ENCODE measurements at regions not wholly inside any gene's neighbourhood (a gene's known extent, or its start where the extent isn't known, plus 50 kb on each side); places are given as distances from the start of the nearest gene placed in this dataset.

- Histone ChIP-seq H3K4me1 (replicated peaks in 1 of 2) (no peaks in the 10 kb centered on the region), H3K27ac (no peak overlapping the region), H3K4me3 (no peak overlapping the region)
- peak in 2 of 8 experiments; percentile 22 to 43 for ATAC-seq (replicated peaks in 6 of 8)
- 0 to 100% (median 90%) methylated on average over 1 to 3 of the region's 3 CpGs; no CpG with 5 or more reads in 1 of the 10 experiments for WGBS, 10 experiments
- in situ Hi-C loops (cut with MboI; ENCODE audit: low pct_unique_long_range_greater_than_20kb in 2 of 9, low sequenced_read_pairs in 9 of 9, unreplicated experiment in 9 of 9): no loop called here
These were observed 1001.9 kb upstream of the CDH10 start for GRCh38 chr5:25646421-25647341.

GRCh38 chr5:25641124-25641523 lies 996.3 kb upstream of the CDH10 start:
- H3K27ac ChIP-seq: no peak overlapping the region
- no peak for ATAC-seq (replicated peaks in 6 of 8)
- WGBS, 10 experiments: 15 to 100% (median 85%) methylated on average over 1 to 2 of the region's 2 CpGs
- in situ Hi-C loops (cut with MboI; ENCODE audit: low pct_unique_long_range_greater_than_20kb in 2 of 9, low sequenced_read_pairs in 9 of 9, unreplicated experiment in 9 of 9): no loop called here
- no peak overlapping the region for H3K4me3 ChIP-seq
- peaks cover 0 to 3% of the 10 kb centered on the region in 2 donors for H3K4me1 ChIP-seq (replicated peaks in 1 of 2)

GRCh38 chr5:25619273-25619672 lies 974.5 kb upstream of the CDH10 start:
- Histone ChIP-seq H3K4me1 (replicated peaks in 1 of 2) (peaks cover 0 to 2% of the 10 kb centered on the region in 2 donors), H3K4me3 (no peak overlapping the region), H3K27ac (no peak overlapping the region)
- in situ Hi-C loops (cut with MboI; ENCODE audit: low pct_unique_long_range_greater_than_20kb in 2 of 9, low sequenced_read_pairs in 9 of 9, unreplicated experiment in 9 of 9): no loop called here
- ATAC-seq (replicated peaks in 6 of 8): no peak

- in situ Hi-C loops (cut with MboI; ENCODE audit: low pct_unique_long_range_greater_than_20kb in 2 of 9, low sequenced_read_pairs in 9 of 9, unreplicated experiment in 9 of 9): no loop called here
- WGBS, 10 experiments: 0 to 75% (median 40%) methylated on average over 1 to 2 of the region's 2 CpGs
- Histone ChIP-seq H3K27ac (no peak overlapping the region), H3K4me1 (replicated peaks in 1 of 2) (peaks cover 0 to 2% of the 10 kb centered on the region in 2 donors), H3K4me3 (no peak overlapping the region)
- no peak for ATAC-seq (replicated peaks in 6 of 8)
These were observed 974.0 kb upstream of the CDH10 start for GRCh38 chr5:25618821-25619220.

GRCh38 chr5:25614466-25614865 lies 969.7 kb upstream of the CDH10 start:
- 100% methylated on average over 3 of the region's 22 CpGs; no CpG with 5 or more reads in 9 of the 10 experiments for WGBS, 10 experiments
- H3K4me3 ChIP-seq: no peak overlapping the region
- peaks cover 0 to 2% of the 10 kb centered on the region in 2 donors for H3K4me1 ChIP-seq (replicated peaks in 1 of 2)
- in situ Hi-C loops (cut with MboI; ENCODE audit: low pct_unique_long_range_greater_than_20kb in 2 of 9, low sequenced_read_pairs in 9 of 9, unreplicated experiment in 9 of 9): no loop called here
- H3K27ac ChIP-seq: no peak overlapping the region
- no peak for ATAC-seq (replicated peaks in 6 of 8)

- H3K4me1 ChIP-seq (replicated peaks in 1 of 2): no peaks in the 10 kb centered on the region
- ATAC-seq (replicated peaks in 6 of 8): no peak
- 0 to 100% (median 40%) methylated on average over 1 of the region's 1 CpG; no CpG with 5 or more reads in 1 of the 10 experiments for WGBS, 10 experiments
- H3K27ac ChIP-seq: no peak overlapping the region
- H3K4me3 ChIP-seq: no peak overlapping the region
- in situ Hi-C loops (cut with MboI; ENCODE audit: low pct_unique_long_range_greater_than_20kb in 2 of 9, low sequenced_read_pairs in 9 of 9, unreplicated experiment in 9 of 9): no loop called here
These were observed 959.9 kb upstream of the CDH10 start for GRCh38 chr5:25604681-25605080.

GRCh38 chr5:25579111-25579510 lies 934.3 kb upstream of the CDH10 start:
- WGBS, 10 experiments: 0 to 100% (median 17%) methylated on average over 1 of the region's 1 CpG; no CpG with 5 or more reads in 3 of the 10 experiments
- H3K4me1 ChIP-seq (replicated peaks in 1 of 2): no peaks in the 10 kb centered on the region
- H3K4me3 ChIP-seq: no peak overlapping the region
- no peak for ATAC-seq (replicated peaks in 6 of 8)
- no peak overlapping the region for H3K27ac ChIP-seq
- in situ Hi-C loops (cut with MboI; ENCODE audit: low pct_unique_long_range_greater_than_20kb in 2 of 9, low sequenced_read_pairs in 9 of 9, unreplicated experiment in 9 of 9): no loop called here

GRCh38 chr5:25573691-25574090 lies 928.9 kb upstream of the CDH10 start:
- H3K27ac ChIP-seq: no peak overlapping the region
- in situ Hi-C loops (cut with MboI; ENCODE audit: low pct_unique_long_range_greater_than_20kb in 2 of 9, low sequenced_read_pairs in 9 of 9, unreplicated experiment in 9 of 9): no loop called here
- no peak for ATAC-seq (replicated peaks in 6 of 8)
- H3K4me1 ChIP-seq (replicated peaks in 1 of 2): no peaks in the 10 kb centered on the region
- WGBS, 10 experiments: 0 to 100% (median 75%) methylated on average over 1 to 2 of the region's 2 CpGs; no CpG with 5 or more reads in 3 of the 10 experiments
- H3K4me3 ChIP-seq: no peak overlapping the region

GRCh38 chr5:25570067-25570583 lies 925.3 kb upstream of the CDH10 start:
- WGBS, 10 experiments: 10 to 72% (median 47%) methylated on average over 1 to 5 of the region's 5 CpGs; no CpG with 5 or more reads in 2 of the 10 experiments
- Histone ChIP-seq H3K27ac (no peak overlapping the region), H3K4me1 (replicated peaks in 1 of 2) (no peaks in the 10 kb centered on the region), H3K4me3 (no peak overlapping the region)
- in situ Hi-C loops (cut with MboI; ENCODE audit: low pct_unique_long_range_greater_than_20kb in 2 of 9, low sequenced_read_pairs in 9 of 9, unreplicated experiment in 9 of 9): no loop called here
- ATAC-seq (replicated peaks in 6 of 8): peak in 2 of 8 experiments; percentile 32 to 48

- Histone ChIP-seq H3K27ac (no peak overlapping the region), H3K4me3 (no peak overlapping the region), H3K4me1 (replicated peaks in 1 of 2) (no peaks in the 10 kb centered on the region)
- no peak for ATAC-seq (replicated peaks in 6 of 8)
- in situ Hi-C loops (cut with MboI; ENCODE audit: low pct_unique_long_range_greater_than_20kb in 2 of 9, low sequenced_read_pairs in 9 of 9, unreplicated experiment in 9 of 9): no loop called here
- WGBS, 10 experiments: 50 to 100% (median 93%) methylated on average over 1 to 17 of the region's 17 CpGs
These were observed 924.3 kb upstream of the CDH10 start for GRCh38 chr5:25568989-25569625.

- Histone ChIP-seq H3K4me3 (no peak overlapping the region), H3K27ac (no peak overlapping the region), H3K4me1 (replicated peaks in 1 of 2) (no peaks in the 10 kb centered on the region)
- 9 to 100% (median 82%) methylated on average over 1 of the region's 1 CpG for WGBS, 10 experiments
- in situ Hi-C loops (cut with MboI; ENCODE audit: low pct_unique_long_range_greater_than_20kb in 2 of 9, low sequenced_read_pairs in 9 of 9, unreplicated experiment in 9 of 9): no loop called here
- ATAC-seq (replicated peaks in 6 of 8): no peak
These were observed 923.5 kb upstream of the CDH10 start for GRCh38 chr5:25568294-25568693.

- Histone ChIP-seq H3K4me3 (no peak overlapping the region), H3K4me1 (replicated peaks in 1 of 2) (no peaks in the 10 kb centered on the region), H3K27ac (no peak overlapping the region)
- 0 to 100% (median 56%) methylated on average over 1 to 3 of the region's 3 CpGs for WGBS, 10 experiments
- in situ Hi-C loops (cut with MboI; ENCODE audit: low pct_unique_long_range_greater_than_20kb in 2 of 9, low sequenced_read_pairs in 9 of 9, unreplicated experiment in 9 of 9): no loop called here
- ATAC-seq (replicated peaks in 6 of 8): no peak
These were observed 923.1 kb upstream of the CDH10 start for GRCh38 chr5:25567881-25568280.

- in situ Hi-C loops (cut with MboI; ENCODE audit: low pct_unique_long_range_greater_than_20kb in 2 of 9, low sequenced_read_pairs in 9 of 9, unreplicated experiment in 9 of 9): no loop called here
- H3K4me3 ChIP-seq: no peak overlapping the region
- ATAC-seq (replicated peaks in 6 of 8): no peak
- no peaks in the 10 kb centered on the region for H3K4me1 ChIP-seq (replicated peaks in 1 of 2)
- no peak overlapping the region for H3K27ac ChIP-seq
These were observed 917.9 kb upstream of the CDH10 start for GRCh38 chr5:25562656-25563055.

Measured in motor neuron (in vitro differentiated cells).